Endothelial cell of umbilical vein (primary cell): ENCODE measurements at regions not wholly inside any gene's neighbourhood (a gene's known extent, or its start where the extent isn't known, plus 50 kb on each side); places are given as distances from the start of the nearest gene placed in this dataset.

Experiments used
- BruUV-seq: library from RNA; stranded (reverse); fragments of 400-500 nt; replicated peaks from 2 replicates; lab custom pipeline; 2021; lab: Mats Ljungman, UMichigan
- CTCF ChIA-PET: fragments of 300-600, 350-600 bp; sonication (Branson Sonifier 250); formaldehyde crosslinking; loops from one replicate; lab custom pipeline; 2021; ENCODE audit warnings: antibody characterized with exemption, inconsistent platforms; lab: Charles Lee
- POLR2A ChIA-PET: fragments of 300-600, 350-600 bp; sonication (Branson Sonifier 250); formaldehyde crosslinking; loops from one replicate; lab custom pipeline; 2021; ENCODE audit warnings: antibody characterized with exemption, inconsistent platforms; lab: Charles Lee
- DNase-seq: peaks from one replicate; pipeline ENCODE4 v3.0.0-alpha.2; 2011; ENCODE audit warnings: low read depth, low spot score
- FAIRE-seq: peaks from 2 replicates; lab custom pipeline; 2011; peaks lifted over from hg19 to GRCh38; lab: Jason Lieb, UNC
- H2AFZ ChIP-seq: 2 replicates; pipeline ENCODE4 v1.6.0; 2012; ENCODE audit warnings: low read depth, low read length, control low read depth, inconsistent platforms
- H3K27ac ChIP-seq: 2 replicates; pipeline ENCODE4 v1.5.1; 2011; ENCODE audit warnings: low read depth, mild to moderate bottlenecking, control low read depth, low read length, moderate library complexity; ENCODE audit not compliant: insufficient read depth
- H3K27me3 ChIP-seq, 2 experiments: 2 replicates each; pipeline versions ENCODE4 v1.6.0 to v1.6.1; 2011; ENCODE audit warnings: low read length in 2 of 2, mixed read lengths in 1 of 2; ENCODE audit not compliant: control insufficient read depth in 2 of 2, insufficient read depth in 2 of 2
- H3K36me3 ChIP-seq, 2 experiments: 2 replicates in 1 of 2; 3 replicates in 1 of 2; pipeline ENCODE4 v1.5.1; 2011; ENCODE audit warnings: low read length in 2 of 2, mild to moderate bottlenecking in 1 of 2, moderate library complexity in 1 of 2; ENCODE audit not compliant: control insufficient read depth in 2 of 2, insufficient read depth in 2 of 2; ENCODE audit errors: extremely low read depth in 1 of 2
- H3K4me1 ChIP-seq: 3 replicates; pipeline ENCODE4 v1.5.1; 2011; ENCODE audit warnings: mild to moderate bottlenecking, low read length; ENCODE audit not compliant: control insufficient read depth, insufficient read depth; ENCODE audit errors: extremely low read depth
- H3K4me2 ChIP-seq: 2 replicates; pipeline ENCODE4 v1.6.1; 2011; ENCODE audit warnings: low read length, control low read depth, mixed read lengths; ENCODE audit not compliant: insufficient read depth
- H3K4me3 ChIP-seq, 3 experiments: fragments of 200-600 bp in 1 of 3; sonication (generic), shearing (Covaris generic) in 1 of 3; replicated peaks in 1 of 3; 2 replicates each; pipeline ENCODE4 v1.5.1; 2011 to 2016; ENCODE audit warnings: control low read depth in 3 of 3, low read length in 3 of 3, mild to moderate bottlenecking in 2 of 3, inconsistent platforms in 1 of 3, low read depth in 1 of 3, moderate library complexity in 1 of 3; ENCODE audit not compliant: insufficient read depth in 1 of 3
- H3K79me2 ChIP-seq: 2 replicates; pipeline ENCODE4 v1.6.0; 2012; ENCODE audit warnings: low read length, inconsistent platforms; ENCODE audit not compliant: control insufficient read depth, insufficient read depth
- H3K9ac ChIP-seq: replicated peaks from 2 replicates; pipeline ENCODE3; 2011; ENCODE audit warnings: low read length, control low read depth; ENCODE audit not compliant: insufficient read depth; ENCODE audit errors: extremely low read depth
- H3K9me1 ChIP-seq: replicated peaks from 3 replicates; pipeline ENCODE4 v1.6.0; 2011; ENCODE audit warnings: mild to moderate bottlenecking, low read length; ENCODE audit not compliant: control insufficient read depth, insufficient read depth; ENCODE audit errors: extremely low read depth
- H3K9me3 ChIP-seq: replicated peaks from 2 replicates; pipeline ENCODE4 v1.5.1; 2012; ENCODE audit warnings: low read length, inconsistent platforms; ENCODE audit not compliant: control insufficient read depth, insufficient read depth
- H4K20me1 ChIP-seq: replicated peaks from 2 replicates; pipeline ENCODE3; 2011; ENCODE audit warnings: mild to moderate bottlenecking, low read length; ENCODE audit not compliant: control insufficient read depth, insufficient read depth; ENCODE audit errors: extremely low read depth
- CTCF ChIP-seq, 2 donors: IDR thresholded peaks; 1 replicate in 1 of 2; 2 replicates in 1 of 2; pipeline ENCODE4 v1.5.1; 2011; ENCODE audit warnings: low read length in 2 of 2, mild to moderate bottlenecking in 2 of 2, moderate library complexity in 2 of 2, control low read depth in 1 of 2, inconsistent platforms in 1 of 2, low read depth in 1 of 2; ENCODE audit not compliant: insufficient read depth in 1 of 2; ENCODE audit errors: extremely low read depth in 1 of 2
- EZH2 ChIP-seq: IDR thresholded peaks from 2 replicates; pipeline ENCODE4 v1.6.1; 2012; ENCODE audit warnings: borderline replicate concordance, low read depth, mild to moderate bottlenecking, moderate library complexity, low read length, inconsistent platforms; ENCODE audit not compliant: severe bottlenecking
- FOS ChIP-seq: IDR thresholded peaks from 2 replicates; pipeline ENCODE4 v1.6.1; 2011; ENCODE audit warnings: mild to moderate bottlenecking, low read length, moderate library complexity, borderline replicate concordance; ENCODE audit not compliant: insufficient read depth
- GATA2 ChIP-seq: IDR thresholded peaks from 2 replicates; pipeline ENCODE4 v1.7.0; 2011; ENCODE audit warnings: low read depth, mild to moderate bottlenecking, moderate library complexity, mixed read lengths, low read length; ENCODE audit not compliant: insufficient read length, insufficient read depth
- JUN ChIP-seq: IDR thresholded peaks from 2 replicates; pipeline ENCODE4 v1.6.1; 2011; ENCODE audit warnings: borderline replicate concordance, low read depth; ENCODE audit not compliant: insufficient read length, insufficient read depth
- MYC ChIP-seq: IDR thresholded peaks from one replicate; pipeline ENCODE4 v1.6.1; 2011; ENCODE audit warnings: mild to moderate bottlenecking, low read depth, low read length
- POLR2A ChIP-seq: IDR thresholded peaks from 2 replicates; pipeline ENCODE4 v1.6.1; 2012; ENCODE audit warnings: low read depth, mild to moderate bottlenecking, control low read depth, low read length
- POLR2AphosphoS5 ChIP-seq: IDR thresholded peaks from 2 replicates; pipeline ENCODE4 v1.6.1; 2012; ENCODE audit warnings: low read depth, mild to moderate bottlenecking, control low read depth, low read length, moderate library complexity; ENCODE audit not compliant: insufficient read depth
- dilution Hi-C: fragments of 300-500 bp; cut with MboI; formaldehyde crosslinking; loops from one replicate; pipeline ENCODE4 v1.15.0; 2019; ENCODE audit warnings: low sequenced_read_pairs; ENCODE audit not compliant: extremely low pct_ligation_motif_present
- intact Hi-C: fragments of 100-400 bp; cut with micrococcal nuclease; formaldehyde crosslinking; loops from one replicate; pipeline ENCODE4 v1.10.0; 2022
- TF ChIP-seq, protein P1 (sequence below): IDR thresholded peaks from 2 replicates; pipeline ENCODE4 v1.6.1; 2011; ENCODE audit not compliant: insufficient read depth, insufficient read length

GRCh38 chr3:132907293-132907692, 130.9 kb upstream of the TMEM108 start:
- intact Hi-C loops = no loop called here
- H3K36me3 ChIP-seq = no peaks in the 10 kb centered on the region
- TF ChIP-seq CTCF (IDR thresholded peaks at IDR 0.05; ENCODE audit: extremely low read depth in 1 of 2, insufficient read depth in 1 of 2, low read depth in 1 of 2, low read length in 2 of 2) (no peak), GATA2 (no peak), FOS (no peak), MYC (no peak)
- no peaks in the 10 kb centered on the region for H3K4me1 ChIP-seq
- no peaks in the 10 kb centered on the region for H3K79me2 ChIP-seq
- H3K4me2 ChIP-seq = no peak overlapping the region
- H3K9ac ChIP-seq = no peak overlapping the region
- FAIRE-seq (no peak), DNase-seq (no peak)
- H4K20me1 ChIP-seq = no peaks in the 10 kb centered on the region
- H3K27me3 ChIP-seq = no peaks in the 10 kb centered on the region
- CTCF ChIA-PET = no interaction called here
- H2AFZ ChIP-seq = no peak overlapping the region
- H3K9me1 ChIP-seq = no peaks in the 10 kb centered on the region
- H3K27ac ChIP-seq = no peak overlapping the region
- H3K4me3 ChIP-seq = no peak overlapping the region
- H3K9me3 ChIP-seq = no peaks in the 10 kb centered on the region
- no TSS peak for BruUV-seq
- dilution Hi-C loops = no loop called here
- POLR2A ChIA-PET = no interaction called here

DNA sequence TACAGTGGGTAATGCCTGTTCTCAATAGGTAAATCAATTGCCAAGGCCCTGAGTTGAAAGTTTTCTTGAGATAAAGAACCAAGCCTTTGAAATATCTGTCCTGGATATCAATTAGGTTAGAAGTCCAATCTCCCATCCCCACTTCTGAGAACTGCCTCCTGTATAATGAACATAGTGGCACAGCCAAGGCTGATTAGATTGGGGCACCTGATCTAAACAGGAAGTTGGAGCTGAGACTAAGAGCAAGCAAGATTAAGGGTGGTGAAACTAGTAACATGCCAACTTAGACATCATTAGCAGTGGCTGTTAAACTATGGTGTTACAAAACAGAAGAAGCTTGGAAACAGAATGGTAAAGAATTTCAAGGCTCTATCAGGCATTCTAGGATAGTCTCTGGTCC, 137.7 kb upstream of the TMEM108 start:
- Histone ChIP-seq H2AFZ (no peak overlapping the region), H3K9me1 (no peaks in the 10 kb centered on the region), H3K79me2 (no peaks in the 10 kb centered on the region), H3K4me1 (no peaks in the 10 kb centered on the region), H3K4me2 (no peak overlapping the region), H3K9ac (no peak overlapping the region), H3K27ac (no peak overlapping the region), H4K20me1 (no peaks in the 10 kb centered on the region), H3K4me3 (no peak overlapping the region), H3K9me3 (no peaks in the 10 kb centered on the region), H3K27me3 (no peaks in the 10 kb centered on the region), H3K36me3 (no peaks in the 10 kb centered on the region)
- ChIA-PET CTCF (interaction anchor here (0.5 to 1.1 kb wide), 2 partner anchors 8 to 1181 kb away, joined by 3 to 4 read pairs; no protein-coding TSS in a partner anchor), POLR2A (interaction anchor here (0.6 kb wide), 1 partner anchor 207 kb away, joined by 4 read pairs; no protein-coding TSS in a partner anchor)
- TF ChIP-seq EZH2 (no peak), GATA2 (no peak), MYC (no peak), POLR2AphosphoS5 (no peak), POLR2A (no peak), JUN (no peak), FOS (no peak), CTCF (IDR thresholded peaks at IDR 0.05; ENCODE audit: extremely low read depth in 1 of 2, insufficient read depth in 1 of 2, low read depth in 1 of 2, low read length in 2 of 2) (no peak)
- TF ChIP-seq, protein P1, sequence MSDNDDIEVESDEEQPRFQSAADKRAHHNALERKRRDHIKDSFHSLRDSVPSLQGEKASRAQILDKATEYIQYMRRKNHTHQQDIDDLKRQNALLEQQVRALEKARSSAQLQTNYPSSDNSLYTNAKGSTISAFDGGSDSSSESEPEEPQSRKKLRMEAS = no peak
- BruUV-seq = no TSS peak
- no peak for FAIRE-seq
- DNase-seq = no peak
- intact Hi-C loops = no loop called here
- dilution Hi-C loops = no loop called here
